Endothelial cell of umbilical vein (primary cell): ENCODE measurements at regions not wholly inside any gene's neighbourhood (a gene's known extent, or its start where the extent isn't known, plus 50 kb on each side); places are given as distances from the start of the nearest gene placed in this dataset.

Experiments used
- BruUV-seq: library from RNA; stranded (reverse); fragments of 400-500 nt; replicated peaks from 2 replicates; lab custom pipeline; 2021; lab: Mats Ljungman, UMichigan
- CTCF ChIA-PET: fragments of 300-600, 350-600 bp; sonication (Branson Sonifier 250); formaldehyde crosslinking; loops from one replicate; lab custom pipeline; 2021; ENCODE audit warnings: antibody characterized with exemption, inconsistent platforms; lab: Charles Lee
- POLR2A ChIA-PET: fragments of 300-600, 350-600 bp; sonication (Branson Sonifier 250); formaldehyde crosslinking; loops from one replicate; lab custom pipeline; 2021; ENCODE audit warnings: antibody characterized with exemption, inconsistent platforms; lab: Charles Lee
- DNase-seq: peaks from one replicate; pipeline ENCODE4 v3.0.0-alpha.2; 2011; ENCODE audit warnings: low read depth, low spot score
- FAIRE-seq: peaks from 2 replicates; lab custom pipeline; 2011; peaks lifted over from hg19 to GRCh38; lab: Jason Lieb, UNC
- H2AFZ ChIP-seq: 2 replicates; pipeline ENCODE4 v1.6.0; 2012; ENCODE audit warnings: low read depth, low read length, control low read depth, inconsistent platforms
- H3K27ac ChIP-seq: 2 replicates; pipeline ENCODE4 v1.5.1; 2011; ENCODE audit warnings: low read depth, mild to moderate bottlenecking, control low read depth, low read length, moderate library complexity; ENCODE audit not compliant: insufficient read depth
- H3K27me3 ChIP-seq, 2 experiments: 2 replicates each; pipeline versions ENCODE4 v1.6.0 to v1.6.1; 2011; ENCODE audit warnings: low read length in 2 of 2, mixed read lengths in 1 of 2; ENCODE audit not compliant: control insufficient read depth in 2 of 2, insufficient read depth in 2 of 2
- H3K36me3 ChIP-seq, 2 experiments: 2 replicates in 1 of 2; 3 replicates in 1 of 2; pipeline ENCODE4 v1.5.1; 2011; ENCODE audit warnings: low read length in 2 of 2, mild to moderate bottlenecking in 1 of 2, moderate library complexity in 1 of 2; ENCODE audit not compliant: control insufficient read depth in 2 of 2, insufficient read depth in 2 of 2; ENCODE audit errors: extremely low read depth in 1 of 2
- H3K4me1 ChIP-seq: 3 replicates; pipeline ENCODE4 v1.5.1; 2011; ENCODE audit warnings: mild to moderate bottlenecking, low read length; ENCODE audit not compliant: control insufficient read depth, insufficient read depth; ENCODE audit errors: extremely low read depth
- H3K4me2 ChIP-seq: 2 replicates; pipeline ENCODE4 v1.6.1; 2011; ENCODE audit warnings: low read length, control low read depth, mixed read lengths; ENCODE audit not compliant: insufficient read depth
- H3K4me3 ChIP-seq, 3 experiments: fragments of 200-600 bp in 1 of 3; sonication (generic), shearing (Covaris generic) in 1 of 3; replicated peaks in 1 of 3; 2 replicates each; pipeline ENCODE4 v1.5.1; 2011 to 2016; ENCODE audit warnings: control low read depth in 3 of 3, low read length in 3 of 3, mild to moderate bottlenecking in 2 of 3, inconsistent platforms in 1 of 3, low read depth in 1 of 3, moderate library complexity in 1 of 3; ENCODE audit not compliant: insufficient read depth in 1 of 3
- H3K79me2 ChIP-seq: 2 replicates; pipeline ENCODE4 v1.6.0; 2012; ENCODE audit warnings: low read length, inconsistent platforms; ENCODE audit not compliant: control insufficient read depth, insufficient read depth
- H3K9ac ChIP-seq: replicated peaks from 2 replicates; pipeline ENCODE3; 2011; ENCODE audit warnings: low read length, control low read depth; ENCODE audit not compliant: insufficient read depth; ENCODE audit errors: extremely low read depth
- H3K9me1 ChIP-seq: replicated peaks from 3 replicates; pipeline ENCODE4 v1.6.0; 2011; ENCODE audit warnings: mild to moderate bottlenecking, low read length; ENCODE audit not compliant: control insufficient read depth, insufficient read depth; ENCODE audit errors: extremely low read depth
- H3K9me3 ChIP-seq: replicated peaks from 2 replicates; pipeline ENCODE4 v1.5.1; 2012; ENCODE audit warnings: low read length, inconsistent platforms; ENCODE audit not compliant: control insufficient read depth, insufficient read depth
- H4K20me1 ChIP-seq: replicated peaks from 2 replicates; pipeline ENCODE3; 2011; ENCODE audit warnings: mild to moderate bottlenecking, low read length; ENCODE audit not compliant: control insufficient read depth, insufficient read depth; ENCODE audit errors: extremely low read depth
- CTCF ChIP-seq, 2 donors: IDR thresholded peaks; 1 replicate in 1 of 2; 2 replicates in 1 of 2; pipeline ENCODE4 v1.5.1; 2011; ENCODE audit warnings: low read length in 2 of 2, mild to moderate bottlenecking in 2 of 2, moderate library complexity in 2 of 2, control low read depth in 1 of 2, inconsistent platforms in 1 of 2, low read depth in 1 of 2; ENCODE audit not compliant: insufficient read depth in 1 of 2; ENCODE audit errors: extremely low read depth in 1 of 2
- EZH2 ChIP-seq: IDR thresholded peaks from 2 replicates; pipeline ENCODE4 v1.6.1; 2012; ENCODE audit warnings: borderline replicate concordance, low read depth, mild to moderate bottlenecking, moderate library complexity, low read length, inconsistent platforms; ENCODE audit not compliant: severe bottlenecking
- FOS ChIP-seq: IDR thresholded peaks from 2 replicates; pipeline ENCODE4 v1.6.1; 2011; ENCODE audit warnings: mild to moderate bottlenecking, low read length, moderate library complexity, borderline replicate concordance; ENCODE audit not compliant: insufficient read depth
- JUN ChIP-seq: IDR thresholded peaks from 2 replicates; pipeline ENCODE4 v1.6.1; 2011; ENCODE audit warnings: borderline replicate concordance, low read depth; ENCODE audit not compliant: insufficient read length, insufficient read depth
- MAX ChIP-seq: IDR thresholded peaks from 2 replicates; pipeline ENCODE4 v1.6.1; 2011; ENCODE audit not compliant: insufficient read depth, insufficient read length
- MYC ChIP-seq: IDR thresholded peaks from one replicate; pipeline ENCODE4 v1.6.1; 2011; ENCODE audit warnings: mild to moderate bottlenecking, low read depth, low read length
- POLR2A ChIP-seq: IDR thresholded peaks from 2 replicates; pipeline ENCODE4 v1.6.1; 2012; ENCODE audit warnings: low read depth, mild to moderate bottlenecking, control low read depth, low read length
- POLR2AphosphoS5 ChIP-seq: IDR thresholded peaks from 2 replicates; pipeline ENCODE4 v1.6.1; 2012; ENCODE audit warnings: low read depth, mild to moderate bottlenecking, control low read depth, low read length, moderate library complexity; ENCODE audit not compliant: insufficient read depth
- dilution Hi-C: fragments of 300-500 bp; cut with MboI; formaldehyde crosslinking; loops from one replicate; pipeline ENCODE4 v1.15.0; 2019; ENCODE audit warnings: low sequenced_read_pairs; ENCODE audit not compliant: extremely low pct_ligation_motif_present
- intact Hi-C: fragments of 100-400 bp; cut with micrococcal nuclease; formaldehyde crosslinking; loops from one replicate; pipeline ENCODE4 v1.10.0; 2022

DNA sequence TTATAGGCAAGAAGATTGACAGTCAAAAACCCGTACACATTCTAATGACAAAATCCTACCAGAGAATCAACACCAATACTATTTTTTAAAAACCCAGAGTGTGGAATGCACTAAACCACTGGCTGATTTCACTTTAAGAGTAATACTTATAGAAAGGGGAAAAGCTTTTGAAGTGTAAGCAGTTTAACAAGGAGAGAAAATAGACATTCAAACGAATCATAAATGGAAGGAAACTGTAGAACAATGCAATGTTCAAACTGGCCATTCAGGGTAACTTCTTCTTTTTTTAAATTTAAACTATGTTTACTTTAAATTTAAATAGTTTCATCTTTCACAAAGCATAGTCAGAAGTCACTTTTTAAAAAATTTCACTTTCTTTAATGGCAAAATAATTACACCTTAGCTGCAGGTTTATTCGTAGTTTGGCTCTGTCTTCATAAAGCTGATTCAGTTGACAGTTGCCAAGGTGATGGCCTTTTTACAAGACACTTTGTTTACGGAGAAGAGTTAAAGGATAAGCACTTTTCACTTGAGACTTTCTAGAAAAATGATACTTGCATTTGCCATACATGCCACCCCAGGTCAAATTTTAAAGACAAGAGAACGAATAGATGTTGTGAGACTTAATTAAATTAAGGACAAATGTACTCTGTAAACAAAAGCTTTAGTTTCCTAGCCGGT is 82.4 kb upstream of the KLF3 start:
- H3K27me3 ChIP-seq: no peaks in the 10 kb centered on the region
- no peaks in the 10 kb centered on the region for H3K36me3 ChIP-seq
- H3K9me3 ChIP-seq: no peaks in the 10 kb centered on the region
- no peak overlapping the region for H2AFZ ChIP-seq
- H3K9ac ChIP-seq: no peak overlapping the region
- POLR2A ChIA-PET: no interaction called here
- H3K4me3 ChIP-seq: no peak overlapping the region
- TF ChIP-seq CTCF (IDR thresholded peaks at IDR 0.05; ENCODE audit: extremely low read depth in 1 of 2, insufficient read depth in 1 of 2, low read depth in 1 of 2, low read length in 2 of 2) (no peak), JUN (no peak), POLR2AphosphoS5 (no peak), FOS (no peak), POLR2A (no peak), EZH2 (no peak), MAX (no peak), MYC (no peak)
- no peaks in the 10 kb centered on the region for H3K79me2 ChIP-seq
- no TSS peak for BruUV-seq
- FAIRE-seq (no peak), DNase-seq (no peak)
- no peaks in the 10 kb centered on the region for H3K4me1 ChIP-seq
- no peak overlapping the region for H3K4me2 ChIP-seq
- H3K27ac ChIP-seq: no peak overlapping the region
- dilution Hi-C loops: no loop called here
- CTCF ChIA-PET: no interaction called here
- intact Hi-C loops: no loop called here
- no peaks in the 10 kb centered on the region for H4K20me1 ChIP-seq
- no peaks in the 10 kb centered on the region for H3K9me1 ChIP-seq
